Epidermal melanocyte (primary cell): ENCODE measurements at regions not wholly inside any gene's neighbourhood (a gene's known extent, or its start where the extent isn't known, plus 50 kb on each side); places are given as distances from the start of the nearest gene placed in this dataset.

Source experiments
- DNase-seq: peaks from one replicate; pipeline ENCODE4 v3.0.0; 2011; ENCODE audit warnings: low spot score; ENCODE audit not compliant: insufficient read length

- no peak for DNase-seq
Measured at GRCh38 chr6:28696167-28696566, 170.5 kb downstream of the GPX5 start.

DNA sequence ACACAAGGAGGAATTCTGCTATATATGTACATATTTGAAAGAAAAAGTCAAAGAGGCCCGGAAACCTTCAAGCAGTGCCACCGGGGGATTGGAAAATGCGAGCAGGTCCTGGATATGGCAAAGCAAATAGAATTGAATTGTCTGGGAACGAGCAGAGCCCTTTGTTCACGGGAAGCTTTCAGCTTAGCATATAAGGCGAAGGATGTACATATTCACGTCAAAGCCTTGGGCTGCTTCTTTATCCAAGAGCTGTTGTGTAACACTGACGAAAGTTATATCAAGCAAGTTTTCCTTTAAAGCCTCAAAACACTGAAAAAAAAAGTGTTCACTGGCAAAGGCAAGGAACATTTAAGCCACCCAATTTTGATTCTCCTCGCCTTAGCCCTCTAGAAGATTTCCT lies 171.0 kb downstream of the GPX5 start:
- DNase-seq: no peak

GRCh38 chr6:28707387-28708282 lies 182.0 kb downstream of the GPX5 start:
- DNase-seq: no peak

- DNase-seq: no peak
Measured at GRCh38 chr6:28709478-28710349, 184.0 kb downstream of the GPX5 start.

- DNase-seq: no peak
Measured at GRCh38 chr6:28710466-28711191, 184.9 kb downstream of the GPX5 start.

GRCh38 chr6:28711325-28711724 lies 185.6 kb downstream of the GPX5 start:
- no peak for DNase-seq

- no peak for DNase-seq
Measured at GRCh38 chr6:28711788-28712341, 186.2 kb downstream of the GPX5 start.

GRCh38 chr6:28712982-28713381 lies 187.3 kb downstream of the GPX5 start:
- no peak for DNase-seq

GRCh38 chr6:28719275-28719940 lies 193.7 kb downstream of the GPX5 start:
- no peak for DNase-seq

- DNase-seq: no peak
Measured at GRCh38 chr6:28720357-28721231, 194.9 kb downstream of the GPX5 start.

DNA sequence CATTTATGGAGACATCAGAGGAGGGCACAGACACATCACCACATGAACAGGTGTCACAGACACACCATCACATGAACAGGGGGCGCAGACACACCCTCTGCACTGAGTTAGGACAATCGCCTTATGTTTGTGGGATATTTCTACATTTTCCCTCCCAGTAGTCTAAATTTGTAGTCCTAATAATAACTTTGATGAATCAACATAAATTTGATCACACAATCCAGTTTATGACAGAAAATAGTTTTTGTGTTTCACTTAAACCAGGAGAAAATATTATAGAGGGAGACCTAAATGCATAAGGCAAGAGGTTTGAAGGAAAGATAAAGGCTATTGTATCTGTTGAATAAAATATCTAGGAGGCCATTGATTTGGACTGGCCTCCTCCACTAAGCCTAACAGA lies 195.7 kb downstream of the GPX5 start:
- DNase-seq: no peak

- no peak for DNase-seq
Measured at GRCh38 chr6:28724395-28724794, 198.7 kb downstream of the GPX5 start.

GRCh38 chr6:28725274-28725809 lies 198.4 kb downstream of the TRIM27 start:
- DNase-seq: no peak

DNA sequence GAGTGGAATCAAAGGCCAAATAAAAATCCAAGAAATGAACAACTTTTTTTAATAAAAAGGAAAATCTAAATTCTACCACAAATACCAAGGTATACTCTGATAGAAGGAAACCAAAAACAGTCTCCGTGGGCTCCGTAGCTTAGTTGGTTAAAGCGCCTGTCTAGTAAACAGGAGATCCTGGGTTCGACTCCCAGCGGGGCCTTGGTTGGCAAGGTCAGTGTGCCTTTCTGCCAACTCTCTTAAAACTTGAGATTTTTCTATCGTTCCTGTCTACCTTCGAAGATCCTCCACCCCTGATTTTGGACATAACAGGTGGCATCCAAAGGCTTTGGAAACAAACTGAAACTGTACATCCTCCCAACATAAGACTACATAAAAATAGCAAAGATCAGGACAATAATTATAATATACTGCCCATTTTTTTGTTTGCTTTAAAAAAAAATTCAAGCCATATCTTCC lies 197.9 kb downstream of the TRIM27 start:
- DNase-seq: no peak

DNA sequence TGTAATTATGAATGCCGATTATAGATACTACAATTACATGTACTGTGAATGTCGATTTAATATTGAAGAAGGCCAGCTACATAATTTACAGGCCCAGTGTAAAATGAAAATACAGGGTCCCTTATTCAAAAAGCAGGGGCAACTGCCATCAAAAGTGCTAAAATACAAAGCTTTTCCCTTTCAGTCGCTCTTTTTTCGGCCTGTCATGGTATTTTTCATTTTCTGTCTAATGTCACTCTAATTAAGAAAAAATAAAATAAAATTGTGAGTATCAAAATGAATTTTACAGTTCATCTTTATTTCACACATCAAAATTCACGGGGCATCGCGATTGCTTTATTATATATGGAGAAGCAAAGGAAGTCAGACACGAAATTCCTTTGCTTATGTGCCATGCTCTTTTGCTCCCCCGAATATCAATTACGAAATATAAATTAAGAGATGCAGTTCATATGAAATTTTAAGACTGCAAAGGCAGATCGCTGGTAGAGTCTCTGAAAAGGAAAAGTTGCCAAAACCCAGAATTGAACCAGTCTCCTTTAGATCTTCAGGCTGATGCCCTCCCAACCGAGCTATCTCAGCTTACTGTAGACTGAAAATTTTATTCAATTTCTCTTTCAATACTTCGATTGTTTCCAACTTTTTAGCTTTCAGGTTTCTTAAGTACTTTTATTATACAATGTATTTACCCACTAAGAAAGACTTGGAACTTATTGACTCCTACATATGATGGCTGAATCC lies 197.0 kb downstream of the TRIM27 start:
- no peak for DNase-seq

GRCh38 chr6:28727559-28728211 lies 196.1 kb downstream of the TRIM27 start:
- DNase-seq: no peak

DNA sequence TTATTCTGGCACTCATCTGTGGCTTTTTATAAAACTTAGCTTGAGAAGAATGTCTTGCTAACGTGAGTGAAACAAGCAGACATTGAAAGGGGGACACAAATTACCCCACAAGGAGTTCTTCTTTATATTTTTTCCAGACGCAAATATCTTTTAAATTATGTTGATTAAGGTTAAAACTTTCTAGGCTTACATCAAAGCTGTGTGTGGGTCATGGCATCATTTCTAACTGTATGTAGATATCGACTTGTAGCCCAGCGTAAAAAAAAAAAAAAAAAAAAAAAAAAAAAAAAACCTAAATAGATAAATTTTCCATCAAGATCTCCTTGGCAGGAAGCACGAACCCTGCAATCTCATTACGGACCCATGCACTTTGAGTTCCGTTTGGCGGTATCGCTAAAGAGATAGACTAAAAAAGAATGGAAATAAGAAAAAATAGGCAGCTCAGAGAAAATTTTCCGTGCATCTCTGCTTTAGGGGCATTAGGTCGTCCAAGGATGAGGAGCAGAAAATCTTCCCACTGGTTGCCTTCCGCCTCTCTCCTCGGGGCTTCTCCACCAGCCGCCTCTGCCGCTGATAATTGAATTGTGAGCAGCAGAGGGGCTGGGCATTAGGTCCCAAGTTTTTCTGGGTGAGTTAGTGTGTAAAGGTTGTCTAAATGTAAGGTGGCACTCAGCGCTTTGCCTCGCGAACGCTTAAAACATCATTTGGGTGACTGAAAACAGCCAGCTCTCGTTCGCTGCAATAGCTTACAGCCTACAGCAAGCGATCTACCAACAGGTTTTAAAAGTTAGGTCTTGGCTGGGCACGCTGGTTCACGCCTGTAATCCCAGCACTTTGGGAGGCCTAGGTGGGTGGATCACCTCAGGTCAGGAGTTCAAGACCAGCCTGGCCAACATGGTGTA lies 194.0 kb downstream of the TRIM27 start:
- no peak for DNase-seq
